GM12891 (cell line): ENCODE measurements at regions not wholly inside any gene's neighbourhood (a gene's known extent, or its start where the extent isn't known, plus 50 kb on each side); places are given as distances from the start of the nearest gene placed in this dataset.
"Not testable (repeated sequence)": the region's sequence is repeated elsewhere in the genome, so short reads cannot be mapped to it uniquely, and the experiment has no call there.

Experiments used
- PAX5 ChIP-seq: IDR thresholded peaks from 2 replicates; pipeline ENCODE4 v1.6.1; 2011; ENCODE audit warnings: low read length, moderate library complexity, mild to moderate bottlenecking; ENCODE audit not compliant: insufficient read depth, severe bottlenecking
- POLR2A ChIP-seq: IDR thresholded peaks from 2 replicates; pipeline ENCODE4 v1.6.1; 2011; ENCODE audit warnings: low read depth, low read length, control low read depth
- POLR2AphosphoS5 ChIP-seq: IDR thresholded peaks from 2 replicates; pipeline ENCODE4 v1.6.1; 2011; ENCODE audit warnings: low read depth, low read length, control low read depth
- POU2F2 ChIP-seq: IDR thresholded peaks from 2 replicates; pipeline ENCODE4 v1.6.1; 2011; ENCODE audit warnings: low read depth, mild to moderate bottlenecking, control low read depth, low read length, moderate library complexity
- SPI1 ChIP-seq: IDR thresholded peaks from 2 replicates; pipeline ENCODE4 v1.6.1; 2011; ENCODE audit warnings: low read depth, low read length, control low read depth
- TAF1 ChIP-seq: IDR thresholded peaks from 2 replicates; pipeline ENCODE4 v1.6.1; 2011; ENCODE audit warnings: low read depth, low read length, control low read depth

- not testable (repeated sequence) for TF ChIP-seq POU2F2, POLR2A, TAF1, POLR2AphosphoS5, SPI1, PAX5
These were observed 776.4 kb upstream of the ADGRL3 start for GRCh38 chr4:60423573-60424184.
